H9 (cell line): ENCODE measurements at regions not wholly inside any gene's neighbourhood (a gene's known extent, or its start where the extent isn't known, plus 50 kb on each side); places are given as distances from the start of the nearest gene placed in this dataset.
"Not testable (repeated sequence)": the region's sequence is repeated elsewhere in the genome, so short reads cannot be mapped to it uniquely, and the experiment has no call there.

Experiments
- DNase-seq: peaks from one replicate; pipeline ENCODE4 v3.0.0-alpha.2; 2017
- H2AFZ ChIP-seq: one replicate; pipeline ENCODE4 v1.6.1; 2013; ENCODE audit warnings: mild to moderate bottlenecking, low read length, control low read depth, moderate library complexity
- H2AK5ac ChIP-seq: 2 replicates; pipeline ENCODE4 v1.6.1; 2013; ENCODE audit warnings: low read length, control low read depth, mixed read lengths; ENCODE audit not compliant: insufficient read length
- H2BK120ac ChIP-seq: one replicate; pipeline ENCODE4 v1.6.1; 2013; ENCODE audit warnings: low read depth, mild to moderate bottlenecking, low read length, control low read depth, inconsistent platforms; ENCODE audit not compliant: poor library complexity, severe bottlenecking
- H2BK12ac ChIP-seq: 2 replicates; pipeline ENCODE4 v1.6.1; 2013; ENCODE audit warnings: low read length, control low read depth, mixed read lengths, low read depth; ENCODE audit not compliant: insufficient read length
- H2BK15ac ChIP-seq: 2 replicates; pipeline ENCODE4 v1.6.1; 2013; ENCODE audit warnings: low read depth, low read length, control low read depth
- H2BK20ac ChIP-seq: one replicate; pipeline ENCODE4 v1.6.1; 2013; ENCODE audit warnings: low read depth, mild to moderate bottlenecking, low read length, control low read depth, inconsistent platforms; ENCODE audit not compliant: poor library complexity, severe bottlenecking
- H2BK5ac ChIP-seq: 2 replicates; pipeline ENCODE4 v1.6.1; 2013; ENCODE audit warnings: low read length, control low read depth, mixed read lengths; ENCODE audit not compliant: insufficient read length
- H3K14ac ChIP-seq: 2 replicates; pipeline ENCODE4 v1.6.1; 2013; ENCODE audit warnings: low read length, control low read depth; ENCODE audit not compliant: insufficient read depth
- H3K18ac ChIP-seq: 2 replicates; pipeline ENCODE4 v1.6.1; 2013; ENCODE audit warnings: low read depth, mild to moderate bottlenecking, mixed read lengths, low read length, control low read depth; ENCODE audit not compliant: insufficient read length
- H3K23ac ChIP-seq: 2 replicates; pipeline ENCODE4 v1.6.1; 2013; ENCODE audit warnings: low read length, control low read depth, mixed read lengths, low read depth; ENCODE audit not compliant: insufficient read length
- H3K23me2 ChIP-seq: 2 replicates; pipeline ENCODE4 v1.6.1; 2013; ENCODE audit warnings: low read depth, mild to moderate bottlenecking, mixed read lengths, low read length, control low read depth; ENCODE audit not compliant: insufficient read length, poor library complexity, severe bottlenecking
- H3K27ac ChIP-seq: 2 replicates; pipeline ENCODE4 v1.5.1; 2013; ENCODE audit warnings: low read length, control low read depth, mixed read lengths, low read depth; ENCODE audit not compliant: insufficient read length
- H3K27me3 ChIP-seq: 2 replicates; pipeline ENCODE4 v1.6.1; 2013; ENCODE audit warnings: low read length, control low read depth, inconsistent platforms; ENCODE audit not compliant: insufficient read depth
- H3K4ac ChIP-seq: 2 replicates; pipeline ENCODE4 v1.6.1; 2013; ENCODE audit warnings: low read depth, mild to moderate bottlenecking, control low read depth, inconsistent platforms, low read length, moderate library complexity
- H3K4me1 ChIP-seq: 2 replicates; pipeline ENCODE4 v1.6.1; 2013; ENCODE audit warnings: low read length, control low read depth, inconsistent platforms; ENCODE audit not compliant: insufficient read depth
- H3K4me2 ChIP-seq: 2 replicates; pipeline ENCODE4 v1.6.1; 2013; ENCODE audit warnings: low read length, control low read depth, mixed read lengths; ENCODE audit not compliant: insufficient read length, insufficient read depth
- H3K56ac ChIP-seq: 2 replicates; pipeline ENCODE4 v1.6.1; 2013; ENCODE audit warnings: low read depth, mild to moderate bottlenecking, mixed read lengths, low read length, control low read depth; ENCODE audit not compliant: insufficient read length
- H3K79me1 ChIP-seq: 2 replicates; pipeline ENCODE4 v1.6.1; 2013; ENCODE audit warnings: low read depth, mild to moderate bottlenecking, moderate library complexity, low read length, control low read depth, inconsistent platforms; ENCODE audit not compliant: insufficient read depth, poor library complexity, severe bottlenecking
- H3K79me2 ChIP-seq: 2 replicates; pipeline ENCODE4 v1.6.1; 2013; ENCODE audit warnings: low read length, control low read depth, inconsistent platforms; ENCODE audit not compliant: insufficient read depth
- H3K9ac ChIP-seq: 2 replicates; pipeline ENCODE4 v1.6.1; 2013; ENCODE audit warnings: low read length, control low read depth, mixed read lengths; ENCODE audit not compliant: insufficient read length; ENCODE audit errors: extremely low read depth
- H3K9me3 ChIP-seq: one replicate; pipeline ENCODE4 v1.6.1; 2013; ENCODE audit warnings: low read depth, low read length, inconsistent platforms; ENCODE audit not compliant: control insufficient read depth
- H3T11ph ChIP-seq: one replicate; pipeline ENCODE4 v1.6.1; 2013; ENCODE audit warnings: mild to moderate bottlenecking, low read length, control low read depth, inconsistent platforms
- H4K20me1 ChIP-seq: one replicate; pipeline ENCODE4 v1.6.1; 2013; ENCODE audit not compliant: control insufficient read depth, insufficient read length, insufficient read depth
- H4K5ac ChIP-seq: 2 replicates; pipeline ENCODE4 v1.6.1; 2013; ENCODE audit warnings: low read depth, mild to moderate bottlenecking, mixed read lengths, low read length, control low read depth; ENCODE audit not compliant: insufficient read length
- H4K8ac ChIP-seq: replicated peaks from 2 replicates; pipeline ENCODE4 v1.6.1; 2013; ENCODE audit warnings: low read length, control low read depth, mixed read lengths, low read depth; ENCODE audit not compliant: insufficient read length
- H4K91ac ChIP-seq: 2 replicates; pipeline ENCODE4 v1.6.1; 2013; ENCODE audit warnings: low read depth, mild to moderate bottlenecking, moderate library complexity, mixed read lengths, low read length, control low read depth; ENCODE audit not compliant: insufficient read length
- H3K27ac Mint-ChIP-seq, 3 experiments: 2 replicates in 2 of 3; 3 replicates in 1 of 3; pipeline ENCODE4 v1.8.0; 2020 to 2021; ENCODE audit warnings: mixed read lengths in 3 of 3, mild to moderate bottlenecking in 1 of 3, moderate library complexity in 1 of 3
- H3K27me3 Mint-ChIP-seq: 2 replicates; pipeline ENCODE4 v1.8.0; 2021; ENCODE audit warnings: low read depth, mild to moderate bottlenecking, moderate library complexity, mixed read lengths
- H3K36me3 Mint-ChIP-seq, 3 experiments: 2 replicates in 2 of 3; 3 replicates in 1 of 3; pipeline ENCODE4 v1.8.0; 2020 to 2021; ENCODE audit warnings: low read depth in 3 of 3, mixed read lengths in 3 of 3; ENCODE audit not compliant: insufficient read depth in 1 of 3
- H3K4me1 Mint-ChIP-seq, 2 experiments: 2 replicates each; pipeline ENCODE4 v1.8.0; 2020; ENCODE audit warnings: mixed read lengths in 2 of 2
- H3K4me3 Mint-ChIP-seq, 2 experiments: 2 replicates in 1 of 2; 3 replicates in 1 of 2; pipeline ENCODE4 v1.8.0; 2020 to 2021; ENCODE audit warnings: mild to moderate bottlenecking in 2 of 2, mixed read lengths in 2 of 2, moderate library complexity in 1 of 2
- H3K9me3 Mint-ChIP-seq, 2 experiments: 2 replicates in 1 of 2; 3 replicates in 1 of 2; pipeline ENCODE4 v1.8.0; 2020; ENCODE audit warnings: mild to moderate bottlenecking in 2 of 2, mixed read lengths in 2 of 2, moderate library complexity in 1 of 2
- WGBS: extraction: QIAGEN DNeasy Blood & Tissue Kit; methylation state at CpG from one replicate; pipeline ENCODE4 v1.1.7; 2013; ENCODE audit warnings: missing lambda C conversion rate, low lambda C conversion rate, mixed read lengths; ENCODE audit not compliant: insufficient read length; ENCODE audit errors: extremely low coverage; 5-methylcytosine and 5-hydroxymethylcytosine counted together
- TF ChIP-seq, protein P1 (sequence below): fragments of 200-600 bp; sonication (generic); conservative IDR thresholded peaks from 3 replicates; pipeline ENCODE4 v1.8.0; 2021; ENCODE audit warnings: antibody characterized with exemption, mild to moderate bottlenecking

DNA sequence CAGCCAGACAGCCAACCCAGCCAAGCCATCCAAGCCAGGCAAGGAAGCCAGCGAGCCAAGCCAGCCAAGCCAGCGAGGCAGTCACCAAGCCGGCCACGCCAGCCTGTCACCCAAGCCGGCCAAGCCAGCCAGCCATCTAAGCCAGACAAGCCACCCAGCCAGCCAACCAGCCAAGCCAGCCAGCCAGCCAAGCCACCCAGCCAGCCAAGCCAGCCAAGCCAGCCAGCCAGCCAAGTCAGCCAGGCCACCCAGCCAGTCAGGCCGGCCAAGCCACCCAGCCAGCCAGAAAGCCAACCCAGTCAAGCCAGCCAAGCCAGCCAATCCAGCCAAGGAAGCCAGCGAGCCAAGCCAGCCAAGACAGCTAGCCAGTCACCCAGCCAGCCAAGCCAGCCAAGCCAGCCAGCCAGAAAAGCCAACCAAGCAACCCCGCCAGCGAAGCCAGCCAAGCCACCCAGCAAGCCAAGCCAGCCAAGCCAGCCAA lies 201.2 kb downstream of the GOLGA6L6 start:
- Mint-ChIP-seq H3K27ac (no peak overlapping the region), H3K36me3 (peaks cover 8 to 11% (median 10%) of the 10 kb centered on the region in 3 experiments), H3K27me3 (no peaks in the 10 kb centered on the region), H3K4me3 (no peak overlapping the region), H3K9me3 (peaks cover 23 to 24% of the 10 kb centered on the region in 2 experiments), H3K4me1 (no peaks in the 10 kb centered on the region)
- no peaks in the 10 kb centered on the region for H3K79me2 ChIP-seq
- H3K23me2 ChIP-seq = peaks cover 17% of the 10 kb centered on the region
- no peak overlapping the region for H4K8ac ChIP-seq
- H3K4me1 ChIP-seq = no peaks in the 10 kb centered on the region
- H3K4ac ChIP-seq = no peak overlapping the region
- H2BK15ac ChIP-seq = peak overlapping the region; percentile 9
- H3T11ph ChIP-seq = no peak overlapping the region
- H2AFZ ChIP-seq = no peak overlapping the region
- no peak overlapping the region for H2BK12ac ChIP-seq
- H2BK120ac ChIP-seq = no peak overlapping the region
- no peaks in the 10 kb centered on the region for H3K79me1 ChIP-seq
- no peak overlapping the region for H4K5ac ChIP-seq
- H2BK20ac ChIP-seq = no peak overlapping the region
- no peak overlapping the region for H3K56ac ChIP-seq
- no peak overlapping the region for H3K18ac ChIP-seq
- TF ChIP-seq, protein P1, sequence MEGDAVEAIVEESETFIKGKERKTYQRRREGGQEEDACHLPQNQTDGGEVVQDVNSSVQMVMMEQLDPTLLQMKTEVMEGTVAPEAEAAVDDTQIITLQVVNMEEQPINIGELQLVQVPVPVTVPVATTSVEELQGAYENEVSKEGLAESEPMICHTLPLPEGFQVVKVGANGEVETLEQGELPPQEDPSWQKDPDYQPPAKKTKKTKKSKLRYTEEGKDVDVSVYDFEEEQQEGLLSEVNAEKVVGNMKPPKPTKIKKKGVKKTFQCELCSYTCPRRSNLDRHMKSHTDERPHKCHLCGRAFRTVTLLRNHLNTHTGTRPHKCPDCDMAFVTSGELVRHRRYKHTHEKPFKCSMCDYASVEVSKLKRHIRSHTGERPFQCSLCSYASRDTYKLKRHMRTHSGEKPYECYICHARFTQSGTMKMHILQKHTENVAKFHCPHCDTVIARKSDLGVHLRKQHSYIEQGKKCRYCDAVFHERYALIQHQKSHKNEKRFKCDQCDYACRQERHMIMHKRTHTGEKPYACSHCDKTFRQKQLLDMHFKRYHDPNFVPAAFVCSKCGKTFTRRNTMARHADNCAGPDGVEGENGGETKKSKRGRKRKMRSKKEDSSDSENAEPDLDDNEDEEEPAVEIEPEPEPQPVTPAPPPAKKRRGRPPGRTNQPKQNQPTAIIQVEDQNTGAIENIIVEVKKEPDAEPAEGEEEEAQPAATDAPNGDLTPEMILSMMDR = no peak
- WGBS = no CpG with 5 or more reads among the region's 9 CpGs
- H2AK5ac ChIP-seq = no peak overlapping the region
- no peak overlapping the region for H3K27ac ChIP-seq
- H2BK5ac ChIP-seq = no peak overlapping the region
- H3K9ac ChIP-seq = no peak overlapping the region
- H3K9me3 ChIP-seq = peaks cover 70% of the 10 kb centered on the region
- no peak overlapping the region for H3K4me2 ChIP-seq
- peak; percentile 74 for DNase-seq
- H4K91ac ChIP-seq = no peak overlapping the region
- no peak overlapping the region for H3K23ac ChIP-seq
- no peak overlapping the region; the same call in 1 of the 2 replicates for H3K14ac ChIP-seq
- peaks cover 5% of the 10 kb centered on the region for H4K20me1 ChIP-seq
- H3K27me3 ChIP-seq = no peaks in the 10 kb centered on the region

GRCh38 chr15:20339086-20339791 lies 202.4 kb downstream of the GOLGA6L6 start:
- Histone ChIP-seq H3K23me2 (peaks cover 17% of the 10 kb centered on the region), H3K9me3 (peaks cover 65% of the 10 kb centered on the region)
- H4K8ac ChIP-seq, H2AFZ ChIP-seq, H3K9ac ChIP-seq, H3K4me3 Mint-ChIP-seq, H3K56ac ChIP-seq, H4K20me1 ChIP-seq, H2AK5ac ChIP-seq, H3K23ac ChIP-seq, H2BK120ac ChIP-seq, H2BK20ac ChIP-seq, H4K5ac ChIP-seq, H3K27me3 Mint-ChIP-seq, H2BK15ac ChIP-seq, H2BK12ac ChIP-seq, H3K27ac Mint-ChIP-seq, H3K4me2 ChIP-seq, H3T11ph ChIP-seq, H3K79me2 ChIP-seq, H3K18ac ChIP-seq, H3K27ac ChIP-seq, H3K4me1 Mint-ChIP-seq, H3K14ac ChIP-seq, H2BK5ac ChIP-seq, H3K79me1 ChIP-seq, H3K4me1 ChIP-seq, H3K4ac ChIP-seq, H4K91ac ChIP-seq, H3K27me3 ChIP-seq: not testable (repeated sequence)
- WGBS = no CpG with 5 or more reads among the region's 17 CpGs
- DNase-seq = peak; percentile 25
- Mint-ChIP-seq H3K9me3 (peaks cover 29% of the 10 kb centered on the region in 2 experiments), H3K36me3 (peaks cover 8 to 11% (median 10%) of the 10 kb centered on the region in 3 experiments)
